ENCODE measurements at regions not wholly inside any gene's neighbourhood (a gene's known extent, or its start where the extent isn't known, plus 50 kb on each side); places are given as distances from the start of the nearest gene placed in this dataset.

- TF ChIP-seq CTCF (IDR thresholded peaks at IDR 0.05; ENCODE audit: insufficient read depth, low read length) (no peak), REST (IDR thresholded peaks at IDR 0.05; ENCODE audit: insufficient replicate concordance, low read depth) (no peak), POLR2AphosphoS5 (IDR thresholded peaks at IDR 0.05; ENCODE audit: low read depth) (no peak)
These were observed 379.5 kb upstream of the ATP10A start for GRCh38 chr15:26242565-26243071.

Measured in HL-60 (cell line).